ENCODE measurements at regions not wholly inside any gene's neighbourhood (a gene's known extent, or its start where the extent isn't known, plus 50 kb on each side); places are given as distances from the start of the nearest gene placed in this dataset.

DNA sequence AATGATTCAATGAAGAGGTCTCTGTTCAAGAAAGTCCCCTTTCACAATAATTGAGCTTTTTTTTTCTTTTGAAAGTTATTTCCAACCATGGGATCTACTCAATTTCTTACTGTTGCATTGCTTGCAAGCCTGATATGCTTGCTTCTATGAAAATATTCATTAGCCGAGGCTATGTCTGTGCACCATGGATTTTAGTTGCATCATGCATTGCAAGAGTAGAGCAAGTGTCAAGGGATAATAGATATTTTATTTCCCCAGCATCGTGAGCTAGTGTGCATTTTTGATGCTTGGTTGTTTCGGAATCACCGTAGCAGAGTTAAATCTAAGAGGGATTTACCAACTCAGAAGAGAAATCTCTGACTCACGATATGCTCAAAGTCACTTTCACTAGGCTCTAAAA is 222.0 kb downstream of the SH2D4B start:
- no peaks in the 10 kb centered on the region for H3K9me3 ChIP-seq
- DNase-seq = no peak
- H3K27ac ChIP-seq = no peak overlapping the region
- no peak for TF ChIP-seq POLR2AphosphoS5 (IDR thresholded peaks at IDR 0.05)
- intact Hi-C loops (cut with DNase I; ENCODE audit: low total_unique reads) = no loop called here
- no peaks in the 10 kb centered on the region for H3K36me3 ChIP-seq
- no peak overlapping the region for H3K4me3 ChIP-seq
- WGBS, 5 donors = 83 to 91% (median 86%) methylated on average over 5 of the region's 5 CpGs
- no peaks in the 10 kb centered on the region for H3K27me3 ChIP-seq
- no peaks in the 10 kb centered on the region for H3K4me1 ChIP-seq

DNA sequence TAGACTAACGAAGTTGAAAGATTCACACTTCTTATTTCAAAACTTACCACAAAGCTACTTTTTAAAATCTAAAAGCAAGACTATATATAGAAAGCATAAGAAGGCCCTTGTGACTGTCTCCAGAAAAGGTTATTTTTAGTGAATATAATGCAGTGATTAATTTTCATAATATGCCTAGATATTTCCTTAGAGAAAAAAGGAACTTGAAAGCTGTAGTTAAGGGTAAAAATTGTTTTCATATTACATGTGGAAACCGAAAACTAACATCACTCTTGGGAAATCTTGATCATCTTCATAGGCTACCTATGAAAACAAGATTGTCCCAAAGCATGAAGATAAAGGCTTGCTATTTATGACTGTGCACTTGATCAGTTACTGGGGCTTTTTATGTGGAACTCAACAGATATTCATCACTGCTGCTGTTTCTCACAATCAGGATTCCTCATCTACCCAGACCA is 223.2 kb downstream of the SH2D4B start:
- H3K4me3 ChIP-seq = no peak overlapping the region
- peaks cover 0 to 3% (median 0%) of the 10 kb centered on the region in 4 donors for H3K9me3 ChIP-seq
- TF ChIP-seq CTCF (IDR thresholded peaks at IDR 0.05) = no peak
- TF ChIP-seq EP300 (IDR thresholded peaks at IDR 0.05) = no peak
- no peak for TF ChIP-seq POLR2A (IDR thresholded peaks at IDR 0.05)
- TF ChIP-seq POLR2AphosphoS5 (IDR thresholded peaks at IDR 0.05) = no peak
- no peak for DNase-seq
- no peaks in the 10 kb centered on the region for H3K36me3 ChIP-seq
- H3K4me1 ChIP-seq = no peaks in the 10 kb centered on the region
- no peak overlapping the region for H3K27ac ChIP-seq
- intact Hi-C loops (cut with DNase I; ENCODE audit: low total_unique reads) = no loop called here
- no peaks in the 10 kb centered on the region for H3K27me3 ChIP-seq
- WGBS, 5 donors = 44 to 55% (median 53%) methylated on average over 2 of the region's 2 CpGs

DNA sequence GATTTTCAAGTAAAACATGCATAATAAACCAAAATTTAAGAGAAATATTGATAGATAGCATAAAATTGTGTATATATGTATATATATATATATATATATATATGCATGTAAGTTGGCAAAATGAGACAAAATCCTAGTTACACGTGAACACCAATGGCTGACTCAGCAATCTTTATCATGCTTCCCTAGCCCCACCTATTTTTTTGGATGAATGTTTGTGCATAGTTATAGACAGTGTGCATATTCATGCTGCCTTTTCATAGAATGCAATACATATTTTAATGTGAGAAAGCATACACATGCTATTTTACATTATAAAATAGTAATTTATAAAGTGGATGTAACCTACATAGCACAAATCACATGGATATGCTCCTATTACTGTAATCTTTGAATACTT is 230.3 kb downstream of the SH2D4B start:
- no peak for TF ChIP-seq CTCF (IDR thresholded peaks at IDR 0.05)
- TF ChIP-seq EP300 (IDR thresholded peaks at IDR 0.05) = no peak
- no peak for TF ChIP-seq POLR2AphosphoS5 (IDR thresholded peaks at IDR 0.05)
- no peak for TF ChIP-seq POLR2A (IDR thresholded peaks at IDR 0.05)
- H3K27me3 ChIP-seq = peaks cover 0 to 9% (median 0%) of the 10 kb centered on the region in 3 donors
- H3K36me3 ChIP-seq = no peaks in the 10 kb centered on the region
- DNase-seq = no peak
- no peak overlapping the region for H3K4me3 ChIP-seq
- H3K9me3 ChIP-seq = peaks cover 0 to 3% (median 0%) of the 10 kb centered on the region in 4 donors
- 31 to 42% (median 39%) methylated on average over 1 of the region's 1 CpG for WGBS, 5 donors
- no peaks in the 10 kb centered on the region for H3K4me1 ChIP-seq
- intact Hi-C loops (cut with DNase I; ENCODE audit: low total_unique reads) = no loop called here
- no peak overlapping the region for H3K27ac ChIP-seq

DNA sequence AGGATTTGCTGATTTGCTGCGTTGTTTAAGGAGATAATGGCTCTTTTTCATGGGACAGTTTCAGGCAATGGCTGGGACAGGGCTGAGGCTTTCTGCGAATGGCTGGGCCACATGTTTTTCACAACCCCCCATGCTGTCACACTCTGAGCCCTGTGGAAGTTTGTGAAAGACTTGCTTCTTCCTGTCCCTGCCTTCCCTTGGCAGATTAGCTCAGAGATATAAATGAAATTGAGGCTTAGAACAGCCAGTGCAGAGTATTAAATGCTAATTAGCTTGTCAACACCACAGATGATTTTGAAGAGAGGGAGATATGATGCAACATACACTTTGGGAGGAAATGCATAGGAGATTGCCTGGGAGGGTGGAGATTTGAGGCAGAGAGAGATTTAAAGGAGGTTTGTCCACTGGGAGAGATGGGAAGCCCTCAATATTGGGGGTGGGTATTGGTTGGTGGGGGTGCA is 232.0 kb downstream of the SH2D4B start:
- no peak for DNase-seq
- Histone ChIP-seq H3K27me3 (peaks cover 0 to 9% (median 0%) of the 10 kb centered on the region in 3 donors), H3K9me3 (peaks cover 0 to 3% (median 0%) of the 10 kb centered on the region in 4 donors), H3K27ac (no peak overlapping the region), H3K4me1 (no peaks in the 10 kb centered on the region), H3K36me3 (no peaks in the 10 kb centered on the region), H3K4me3 (no peak overlapping the region)
- 31 to 50% (median 36%) methylated on average over 2 of the region's 2 CpGs for WGBS, 5 donors
- intact Hi-C loops (cut with DNase I; ENCODE audit: low total_unique reads) = no loop called here
- no peak for TF ChIP-seq CTCF (IDR thresholded peaks at IDR 0.05)
- TF ChIP-seq POLR2A (IDR thresholded peaks at IDR 0.05) = no peak
- no peak for TF ChIP-seq POLR2AphosphoS5 (IDR thresholded peaks at IDR 0.05)
- TF ChIP-seq EP300 (IDR thresholded peaks at IDR 0.05) = no peak

GRCh38 chr10:80770239-80770638 is 232.5 kb downstream of the SH2D4B start:
- TF ChIP-seq POLR2AphosphoS5 (IDR thresholded peaks at IDR 0.05) (no peak), CTCF (IDR thresholded peaks at IDR 0.05) (no peak)

More at GRCh38 chr10:80770239-80770638, 232.5 kb downstream of the SH2D4B start:
- Histone ChIP-seq H3K9me3 (peaks cover 0 to 3% (median 0%) of the 10 kb centered on the region in 4 donors), H3K36me3 (no peaks in the 10 kb centered on the region), H3K27ac (no peak overlapping the region), H3K4me3 (no peak overlapping the region), H3K27me3 (peaks cover 0 to 9% (median 0%) of the 10 kb centered on the region in 3 donors), H3K4me1 (no peaks in the 10 kb centered on the region)
- intact Hi-C loops (cut with DNase I; ENCODE audit: low total_unique reads) = no loop called here
- WGBS, 5 donors = 40 to 73% (median 61%) methylated on average over 2 of the region's 2 CpGs
- DNase-seq = no peak

Data from stomach (tissue), 8 donors.